KG1 (cell line): ENCODE measurements at regions not wholly inside any gene's neighbourhood (a gene's known extent, or its start where the extent isn't known, plus 50 kb on each side); places are given as distances from the start of the nearest gene placed in this dataset.
"Not testable (repeated sequence)": the region's sequence is repeated elsewhere in the genome, so short reads cannot be mapped to it uniquely, and the experiment has no call there.

Experiments used
- DNase-seq: peaks from one replicate; lab custom pipeline; 2025; lab: John Stamatoyannopoulos, UW

- DNase-seq: no peak
Measured at GRCh38 chr4:138892483-138893407, 122.8 kb upstream of the NOCT start.

- DNase-seq: no peak
Measured at GRCh38 chr4:138891631-138892031, 124.0 kb upstream of the NOCT start.

GRCh38 chr4:138890891-138891570, 124.5 kb upstream of the NOCT start:
- DNase-seq: no peak

- DNase-seq: no peak
Measured at GRCh38 chr4:138889216-138889615, 126.4 kb upstream of the NOCT start.

- DNase-seq: no peak
Measured at GRCh38 chr4:138887741-138888140, 127.8 kb upstream of the NOCT start.

- DNase-seq: no peak
Measured at GRCh38 chr4:138887341-138887740, 128.2 kb upstream of the NOCT start.

GRCh38 chr4:138879757-138880156, 135.8 kb upstream of the NOCT start:
- DNase-seq: no peak

- no peak for DNase-seq
Measured at GRCh38 chr4:138875891-138876608, 139.5 kb upstream of the NOCT start.

- DNase-seq: no peak
Measured at GRCh38 chr4:138871555-138871875, 144.1 kb upstream of the NOCT start.

GRCh38 chr4:138870737-138871554, 144.6 kb upstream of the NOCT start:
- peak; percentile 64 for DNase-seq

- no peak for DNase-seq
Measured at GRCh38 chr4:138869631-138870030, 145.9 kb upstream of the NOCT start.

- DNase-seq: no peak
Measured at GRCh38 chr4:138869165-138869564, 146.4 kb upstream of the NOCT start.

- DNase-seq: no peak
Measured at GRCh38 chr4:138868562-138868961, 147.0 kb upstream of the NOCT start.

GRCh38 chr4:138867404-138867803, 148.2 kb upstream of the NOCT start:
- DNase-seq: no peak

- DNase-seq: no peak
Measured at GRCh38 chr4:138866314-138866713, 149.3 kb upstream of the NOCT start.

GRCh38 chr4:138865765-138866164, 149.8 kb upstream of the NOCT start:
- no peak for DNase-seq

GRCh38 chr4:138864961-138865720, 150.4 kb upstream of the NOCT start:
- DNase-seq: no peak

GRCh38 chr4:138863160-138863559, 152.4 kb upstream of the NOCT start:
- DNase-seq: no peak

GRCh38 chr4:138861135-138861534, 154.4 kb upstream of the NOCT start:
- no peak for DNase-seq

- not testable (repeated sequence) for DNase-seq
Measured at GRCh38 chr4:138860357-138860756, 155.2 kb upstream of the NOCT start.

GRCh38 chr4:138859254-138859653, 156.3 kb upstream of the NOCT start:
- no peak for DNase-seq
